ENCODE measurements at regions not wholly inside any gene's neighbourhood (a gene's known extent, or its start where the extent isn't known, plus 50 kb on each side); places are given as distances from the start of the nearest gene placed in this dataset.
"Not testable (repeated sequence)": the region's sequence is repeated elsewhere in the genome, so short reads cannot be mapped to it uniquely, and the experiment has no call there.

- ChIA-PET POLR2A (ENCODE audit: partially characterized antibody) (interaction anchor here (0.9 to 4.4 kb wide), 23 partner anchors 11 to 990 kb away, joined by 3 to 21 read pairs (median 5); partner anchors contain the start of genes AMIGO2 and PCED1B), CTCF (ENCODE audit: partially characterized antibody) (interaction anchor here (0.6 to 5.8 kb wide), 6 partner anchors 9 to 1643 kb away, joined by 3 to 54 read pairs (median 4); no protein-coding TSS in a partner anchor)
- H3K4me3 Mint-ChIP-seq: peak overlapping the region; percentile 73 to 93 (median 86)
- H3K4me1 ChIP-seq (ENCODE audit: insufficient read depth, low read length): peaks cover 81% of the 10 kb centered on the region
- no peaks in the 10 kb centered on the region for H3K9me3 ChIP-seq (ENCODE audit: control insufficient read depth in 1 of 2, low read length in 2 of 2)
- peak overlapping the region; percentile 37 to 41 for H3K4me3 ChIP-seq (ENCODE audit: low read length in 2 of 2)
- no peaks in the 10 kb centered on the region for H3K27me3 ChIP-seq (ENCODE audit: insufficient read depth, low read length)
- H3K27ac ChIP-seq (ENCODE audit: low read depth, low read length): peak overlapping the region; percentile 90
- H3K27ac Mint-ChIP-seq: peak overlapping the region; percentile 94 to 99 (median 96)
- peak; percentile 23 to 64 (median 29) for DNase-seq
- H3K36me3 ChIP-seq (ENCODE audit: insufficient read depth, low read length): no peaks in the 10 kb centered on the region
- H3K9me3 Mint-ChIP-seq: peaks cover 0 to 8% (median 3%) of the 10 kb centered on the region in 8 donors
- H3K4me1 Mint-ChIP-seq: peaks cover 48 to 63% (median 55%) of the 10 kb centered on the region in 4 donors
- H3K27me3 Mint-ChIP-seq: no peaks in the 10 kb centered on the region
- peaks cover 0 to 1% of the 10 kb centered on the region in 2 donors for H3K36me3 Mint-ChIP-seq
- intact Hi-C loops (cut with micrococcal nuclease): loop anchor here (1.0 to 2.0 kb wide), 6 partner anchors 17 to 1140 kb away; no protein-coding TSS in a partner anchor
Measured at GRCh38 chr12:47361389-47362021, 281.7 kb upstream of the AMIGO2 start.

- no peaks in the 10 kb centered on the region for H3K27me3 Mint-ChIP-seq
- peak overlapping the region; percentile 94 to 99 (median 96) for H3K27ac Mint-ChIP-seq
- peaks cover 81% of the 10 kb centered on the region for H3K4me1 ChIP-seq (ENCODE audit: insufficient read depth, low read length)
- CTCF ChIA-PET (ENCODE audit: partially characterized antibody): interaction anchor here (0.6 to 5.8 kb wide), 5 partner anchors 9 to 1644 kb away, joined by 3 to 54 read pairs (median 5); no protein-coding TSS in a partner anchor
- H3K9me3 Mint-ChIP-seq: peaks cover 0 to 8% (median 3%) of the 10 kb centered on the region in 8 donors
- H3K9me3 ChIP-seq (ENCODE audit: control insufficient read depth in 1 of 2, low read length in 2 of 2): no peaks in the 10 kb centered on the region
- DNase-seq: peak; percentile 67 to 79 (median 74)
- intact Hi-C loops (cut with micrococcal nuclease): loop anchor here (1.0 to 2.0 kb wide), 6 partner anchors 18 to 1140 kb away; no protein-coding TSS in a partner anchor
- peak overlapping the region; percentile 37 to 41 for H3K4me3 ChIP-seq (ENCODE audit: low read length in 2 of 2)
- no peaks in the 10 kb centered on the region for H3K36me3 ChIP-seq (ENCODE audit: insufficient read depth, low read length)
- peaks cover 54 to 69% (median 61%) of the 10 kb centered on the region in 4 donors for H3K4me1 Mint-ChIP-seq
- POLR2A ChIA-PET (ENCODE audit: partially characterized antibody): interaction anchor here (0.7 to 4.4 kb wide), 27 partner anchors 11 to 1633 kb away, joined by 3 to 21 read pairs (median 5); partner anchors contain the start of genes AMIGO2 and PCED1B
- no peaks in the 10 kb centered on the region for H3K27me3 ChIP-seq (ENCODE audit: insufficient read depth, low read length)
- H3K4me3 Mint-ChIP-seq: peak overlapping the region; percentile 73 to 93 (median 86)
- H3K36me3 Mint-ChIP-seq: peaks cover 0 to 1% of the 10 kb centered on the region in 2 donors
- peak overlapping the region; percentile 90 for H3K27ac ChIP-seq (ENCODE audit: low read depth, low read length)
Measured at GRCh38 chr12:47360771-47361388, 281.1 kb upstream of the AMIGO2 start.

DNA sequence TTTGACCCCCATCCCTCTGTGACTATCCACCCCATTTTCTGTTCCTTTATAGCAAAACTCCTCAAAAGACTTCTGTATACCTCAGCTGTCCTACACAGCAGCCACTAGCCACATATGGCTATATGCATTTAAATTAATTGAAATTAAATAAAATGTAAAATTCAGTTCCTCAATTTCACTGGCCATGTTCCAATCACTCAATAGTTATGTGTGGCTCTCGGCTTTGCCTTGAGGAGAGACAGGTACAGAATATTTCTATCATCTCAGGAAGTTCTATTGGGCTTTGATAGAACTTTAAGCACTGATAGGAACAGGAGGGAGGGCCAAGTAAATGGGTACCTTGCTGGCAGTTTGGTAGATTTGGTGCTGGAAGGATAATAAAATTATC, 280.3 kb upstream of the AMIGO2 start:
- Mint-ChIP-seq H3K27ac (peak overlapping the region; percentile 94 to 99 (median 96)), H3K4me3 (peak overlapping the region; percentile 73 to 93 (median 86)), H3K36me3 (no peaks in the 10 kb centered on the region), H3K4me1 (peaks cover 58 to 77% (median 67%) of the 10 kb centered on the region in 4 donors), H3K27me3 (no peaks in the 10 kb centered on the region), H3K9me3 (peaks cover 0 to 8% (median 2%) of the 10 kb centered on the region in 8 donors)
- no peak for DNase-seq
- Histone ChIP-seq H3K9me3 (ENCODE audit: control insufficient read depth in 1 of 2, low read length in 2 of 2) (no peaks in the 10 kb centered on the region), H3K4me1 (ENCODE audit: insufficient read depth, low read length) (peaks cover 81% of the 10 kb centered on the region), H3K36me3 (ENCODE audit: insufficient read depth, low read length) (no peaks in the 10 kb centered on the region), H3K4me3 (ENCODE audit: low read length in 2 of 2) (peak overlapping the region in 1 of 2 donors; percentile 41), H3K27ac (ENCODE audit: low read depth, low read length) (peak overlapping the region; percentile 90), H3K27me3 (ENCODE audit: insufficient read depth, low read length) (no peaks in the 10 kb centered on the region)
- ChIA-PET POLR2A (ENCODE audit: partially characterized antibody) (interaction anchor here (0.7 to 4.4 kb wide), 15 partner anchors 12 to 1632 kb away, joined by 3 to 21 read pairs (median 6); partner anchors contain the start of genes AMIGO2 and PCED1B), CTCF (ENCODE audit: partially characterized antibody) (interaction anchor here (3.1 to 5.8 kb wide), 2 partner anchors 36 to 53 kb away, joined by 10 to 54 read pairs; no protein-coding TSS in a partner anchor)
- intact Hi-C loops (cut with micrococcal nuclease): loop anchor here (2.0 kb wide), 4 partner anchors 19 to 167 kb away; no protein-coding TSS in a partner anchor

DNA sequence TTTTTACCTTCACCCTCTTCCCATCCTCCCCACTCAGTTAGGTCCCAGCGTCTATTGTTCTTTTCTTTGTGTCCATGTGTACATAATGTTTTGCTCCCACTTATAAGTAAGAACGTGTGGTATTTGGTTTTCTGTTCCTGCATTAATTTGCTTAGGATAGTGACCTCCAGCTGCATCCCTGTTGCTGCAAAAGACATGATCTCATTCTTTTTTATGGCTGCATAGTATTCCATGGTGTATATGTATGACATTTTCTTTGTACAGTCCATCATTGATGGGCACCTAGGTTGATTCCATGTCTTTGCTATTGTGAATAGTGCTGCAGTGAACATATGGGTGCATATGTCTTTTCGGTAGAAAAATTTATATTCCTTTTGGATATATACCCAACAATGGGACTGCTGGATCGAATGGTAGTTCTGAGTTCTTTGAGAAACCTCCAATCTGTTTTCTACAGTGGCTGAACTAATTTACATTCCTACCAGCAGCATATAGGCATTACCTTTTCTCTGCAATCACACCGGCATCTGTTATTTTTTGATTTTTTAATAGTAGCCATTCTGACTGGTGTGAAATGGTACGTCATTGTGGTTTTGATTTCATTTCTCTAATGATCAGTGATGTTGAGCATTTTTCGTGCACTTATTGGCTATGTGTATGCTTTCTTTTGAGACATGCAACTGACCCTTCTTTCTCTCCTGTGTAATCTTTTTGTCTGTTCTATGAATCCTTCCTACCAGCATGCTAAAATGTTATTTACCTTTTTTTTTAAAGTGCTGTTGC, 279.7 kb upstream of the AMIGO2 start:
- POLR2A ChIA-PET (ENCODE audit: partially characterized antibody): interaction anchor here (0.6 to 2.7 kb wide), 4 partner anchors 36 to 152 kb away, joined by 3 to 16 read pairs (median 14); no protein-coding TSS in a partner anchor
- Histone ChIP-seq H3K9me3 (ENCODE audit: control insufficient read depth in 1 of 2, low read length in 2 of 2) (no peaks in the 10 kb centered on the region), H3K36me3 (ENCODE audit: insufficient read depth, low read length) (no peaks in the 10 kb centered on the region), H3K4me1 (ENCODE audit: insufficient read depth, low read length) (peaks cover 75% of the 10 kb centered on the region), H3K4me3 (ENCODE audit: low read length in 2 of 2) (no peak overlapping the region), H3K27ac (ENCODE audit: low read depth, low read length) (peak overlapping the region; percentile 90), H3K27me3 (ENCODE audit: insufficient read depth, low read length) (no peaks in the 10 kb centered on the region)
- no peak for DNase-seq
- Mint-ChIP-seq H3K4me1 (peaks cover 57 to 77% (median 66%) of the 10 kb centered on the region in 4 donors), H3K27ac (peak overlapping the region; percentile 94 to 99 (median 96)), H3K36me3 (no peaks in the 10 kb centered on the region), H3K27me3 (no peaks in the 10 kb centered on the region), H3K4me3 (peak overlapping the region in 6 of 8 donors; percentile 29 to 93 (median 75)), H3K9me3 (peaks cover 0 to 8% (median 2%) of the 10 kb centered on the region in 8 donors)
- intact Hi-C loops (cut with micrococcal nuclease): loop anchor here (2.0 kb wide), 4 partner anchors 19 to 167 kb away; no protein-coding TSS in a partner anchor
- CTCF ChIA-PET (ENCODE audit: partially characterized antibody): interaction anchor here (3.1 to 5.8 kb wide), 2 partner anchors 37 to 53 kb away, joined by 10 to 54 read pairs; no protein-coding TSS in a partner anchor

- Mint-ChIP-seq H3K4me1 (peaks cover 53 to 72% (median 62%) of the 10 kb centered on the region in 4 donors), H3K4me3 (peak overlapping the region in 2 of 8 donors; percentile 76 to 82), H3K27ac (peak overlapping the region in 5 of 7 donors; percentile 14 to 85 (median 38))
- H3K36me3 Mint-ChIP-seq; H3K9me3 Mint-ChIP-seq; H3K36me3 ChIP-seq (ENCODE audit: insufficient read depth, low read length); intact Hi-C loops (cut with micrococcal nuclease); H3K9me3 ChIP-seq (ENCODE audit: control insufficient read depth in 1 of 2, low read length in 2 of 2); H3K27me3 ChIP-seq (ENCODE audit: insufficient read depth, low read length); H3K4me3 ChIP-seq (ENCODE audit: low read length in 2 of 2); H3K27me3 Mint-ChIP-seq; H3K27ac ChIP-seq (ENCODE audit: low read depth, low read length); DNase-seq: not testable (repeated sequence)
- peaks cover 59% of the 10 kb centered on the region for H3K4me1 ChIP-seq (ENCODE audit: insufficient read depth, low read length)
- ChIA-PET CTCF (ENCODE audit: partially characterized antibody) (interaction anchor here (0.7 to 2.6 kb wide), 4 partner anchors 8 to 277 kb away, joined by 3 to 8 read pairs (median 4); partner anchors contain the start of gene AMIGO2), POLR2A (ENCODE audit: partially characterized antibody) (interaction anchor here (0.9 to 1.5 kb wide), 6 partner anchors 10 to 149 kb away, joined by 3 to 4 read pairs (median 4); no protein-coding TSS in a partner anchor)
Measured at GRCh38 chr12:47357006-47357405, 277.2 kb upstream of the AMIGO2 start.

DNA sequence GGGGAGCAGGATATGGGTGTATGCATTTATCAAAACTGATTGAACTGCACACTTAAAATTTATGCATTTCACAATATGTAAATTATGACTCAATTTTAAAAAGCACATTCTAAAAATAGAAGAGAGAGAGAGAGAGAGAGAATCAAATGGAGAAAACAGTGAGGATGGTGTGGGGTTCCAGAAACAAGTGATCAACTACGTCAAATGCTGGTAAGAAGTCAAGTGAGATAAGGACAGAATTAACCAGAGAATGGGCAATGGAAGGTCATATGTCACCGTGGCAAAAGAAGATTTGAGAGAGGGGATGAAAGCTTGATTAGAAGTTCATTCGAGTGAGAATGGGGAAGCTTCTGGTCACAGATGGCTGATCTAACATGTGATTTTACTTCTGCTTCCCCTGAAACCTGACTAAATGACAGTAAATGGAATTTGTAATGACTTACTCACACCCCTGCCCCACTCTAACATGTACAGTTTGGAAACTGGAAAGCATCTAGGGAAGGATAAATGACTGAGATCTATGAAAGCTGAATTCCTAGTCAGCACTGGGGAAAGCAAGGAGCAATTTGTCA, 276.5 kb upstream of the AMIGO2 start:
- intact Hi-C loops (cut with micrococcal nuclease): no loop called here
- Mint-ChIP-seq H3K9me3 (peaks cover 0 to 8% (median 2%) of the 10 kb centered on the region in 8 donors), H3K36me3 (peaks cover 0 to 3% of the 10 kb centered on the region in 2 donors), H3K4me1 (peaks cover 48 to 66% (median 56%) of the 10 kb centered on the region in 4 donors), H3K27me3 (no peaks in the 10 kb centered on the region), H3K27ac (peak overlapping the region; percentile 54 to 85 (median 70)), H3K4me3 (peak overlapping the region in 6 of 8 donors; percentile 47 to 82 (median 70))
- peaks cover 52% of the 10 kb centered on the region for H3K4me1 ChIP-seq (ENCODE audit: insufficient read depth, low read length)
- POLR2A ChIA-PET (ENCODE audit: partially characterized antibody): interaction anchor here (0.9 to 1.5 kb wide), 6 partner anchors 9 to 149 kb away, joined by 3 to 4 read pairs (median 4); no protein-coding TSS in a partner anchor
- DNase-seq: no peak
- no peak overlapping the region for H3K27ac ChIP-seq (ENCODE audit: low read depth, low read length)
- no peaks in the 10 kb centered on the region for H3K27me3 ChIP-seq (ENCODE audit: insufficient read depth, low read length)
- no peaks in the 10 kb centered on the region for H3K9me3 ChIP-seq (ENCODE audit: control insufficient read depth in 1 of 2, low read length in 2 of 2)
- no peaks in the 10 kb centered on the region for H3K36me3 ChIP-seq (ENCODE audit: insufficient read depth, low read length)
- no peak overlapping the region for H3K4me3 ChIP-seq (ENCODE audit: low read length in 2 of 2)
- CTCF ChIA-PET (ENCODE audit: partially characterized antibody): interaction anchor here (1.8 to 2.6 kb wide), 2 partner anchors 8 to 41 kb away, joined by 4 to 8 read pairs; no protein-coding TSS in a partner anchor

Data from CD4-positive, alpha-beta memory T cell (primary cell).